SK-MEL-5 (cell line): ENCODE measurements at regions not wholly inside any gene's neighbourhood (a gene's known extent, or its start where the extent isn't known, plus 50 kb on each side); places are given as distances from the start of the nearest gene placed in this dataset.

Experiments
- DNase-seq: peaks from one replicate; pipeline ENCODE4 v3.0.0-alpha.2; 2016; ENCODE audit warnings: low read depth, low spot score
- in situ Hi-C: cut with HindIII; loops from 2 replicates; pipeline ENCODE4 v1.10.0; 2016; ENCODE audit warnings: low sequenced_read_pairs, high pct_unique_total_duplicates, low pct_unique_long_range_greater_than_20kb

DNA sequence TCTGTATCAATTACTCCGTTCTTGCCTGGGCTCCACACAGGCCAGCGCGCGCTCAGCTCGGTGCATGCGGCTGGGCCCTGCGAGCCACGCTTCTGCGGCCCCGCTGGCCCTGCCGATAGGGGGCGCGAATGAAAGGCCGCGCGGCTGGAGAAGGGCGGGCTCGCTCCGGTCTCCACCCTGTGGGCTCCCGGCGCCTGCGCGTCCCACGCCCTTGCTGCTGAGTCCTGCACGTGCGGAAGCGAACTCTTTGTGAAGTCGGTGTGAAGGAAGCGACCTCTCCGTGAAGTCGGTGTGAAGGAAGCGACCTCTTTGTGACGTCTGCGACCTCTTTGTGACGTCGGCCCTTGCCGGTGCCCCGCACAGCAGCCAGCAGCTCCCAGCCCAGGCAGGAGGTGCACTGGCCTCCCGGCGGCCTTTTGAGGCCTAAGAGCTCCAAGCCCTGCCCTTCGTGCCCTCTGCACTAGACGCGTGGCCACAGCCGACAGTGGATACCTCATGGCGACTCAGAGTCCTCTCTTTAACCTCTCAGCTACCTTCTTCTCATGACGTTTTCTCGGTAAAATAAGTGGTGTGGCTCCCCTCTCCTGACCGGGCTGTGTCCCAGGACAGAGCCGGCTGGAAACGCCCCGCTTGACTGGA lies 391.9 kb upstream of the RAB6C start:
- in situ Hi-C loops: no loop called here
- DNase-seq: peak; percentile 7

- in situ Hi-C loops: no loop called here
- no peak for DNase-seq
Measured at GRCh38 chr2:129604560-129604959, 374.9 kb upstream of the RAB6C start.

DNA sequence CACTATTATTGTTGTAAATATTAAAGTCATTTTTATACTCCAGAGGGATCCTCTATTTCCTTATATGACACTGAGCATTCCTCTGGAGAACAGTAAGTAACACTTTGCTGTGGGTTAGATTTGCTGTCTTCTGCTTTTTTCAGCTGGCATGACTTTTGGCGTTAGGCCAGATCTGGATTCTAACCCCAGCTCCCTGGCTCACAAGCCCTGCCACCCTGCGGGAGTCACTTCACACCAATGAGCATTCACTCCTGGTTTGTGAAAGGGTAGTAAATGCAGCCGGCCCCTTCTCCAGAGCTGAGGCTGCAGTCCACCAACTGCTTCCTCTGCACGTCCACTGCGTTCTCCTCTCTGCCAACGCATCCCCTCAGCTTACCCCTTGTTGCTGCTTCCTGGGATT lies 373.8 kb upstream of the RAB6C start:
- in situ Hi-C loops: no loop called here

GRCh38 chr2:129606496-129607270 lies 372.8 kb upstream of the RAB6C start:
- no peak for DNase-seq
- in situ Hi-C loops: no loop called here

More for the DNA sequence above, 373.8 kb upstream of the RAB6C start:
- no peak for DNase-seq

- no peak for DNase-seq
- in situ Hi-C loops: no loop called here
Measured at GRCh38 chr2:129609224-129609623, 370.2 kb upstream of the RAB6C start.

GRCh38 chr2:129610766-129611165 lies 368.7 kb upstream of the RAB6C start:
- in situ Hi-C loops: no loop called here
- DNase-seq: no peak

DNA sequence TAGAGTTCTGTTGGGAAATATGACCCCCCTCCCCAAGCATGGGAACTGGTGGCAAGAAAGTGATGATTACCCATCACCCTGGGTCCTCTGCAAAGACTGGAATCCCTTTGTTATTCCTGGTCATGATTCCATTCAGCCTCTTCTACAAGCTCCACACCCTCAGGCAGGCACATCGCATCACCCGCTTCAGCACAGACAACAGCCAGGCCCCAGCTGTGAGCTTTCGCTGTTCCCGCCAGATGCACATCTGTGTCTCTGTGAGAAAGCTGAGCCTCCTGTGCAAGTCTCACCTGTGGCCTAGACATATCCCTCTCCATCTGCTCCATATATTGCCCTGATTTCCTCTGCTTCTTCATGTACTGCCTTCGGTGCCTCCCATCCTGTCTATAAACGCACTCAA lies 368.0 kb upstream of the RAB6C start:
- in situ Hi-C loops: no loop called here
- no peak for DNase-seq

DNA sequence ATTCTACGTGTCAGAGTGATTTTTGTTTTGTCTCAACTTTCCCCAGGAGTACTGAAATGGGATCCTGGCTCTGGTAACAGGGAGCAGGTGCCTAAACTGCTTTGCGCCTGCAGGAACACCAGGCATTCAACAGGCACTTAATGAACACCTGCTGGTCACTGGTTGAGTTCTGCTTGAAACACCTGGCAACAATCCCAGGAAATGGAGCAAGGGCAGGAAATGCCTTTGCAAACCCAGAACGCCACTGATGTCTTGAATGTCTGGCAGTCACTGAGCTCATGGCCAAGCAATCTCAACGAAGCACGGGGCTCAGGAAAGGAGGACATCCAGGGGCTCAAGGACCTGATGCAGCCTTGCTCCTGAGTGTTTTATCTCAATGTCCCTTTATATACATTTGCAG lies 360.0 kb upstream of the RAB6C start:
- in situ Hi-C loops: no loop called here
- no peak for DNase-seq

DNA sequence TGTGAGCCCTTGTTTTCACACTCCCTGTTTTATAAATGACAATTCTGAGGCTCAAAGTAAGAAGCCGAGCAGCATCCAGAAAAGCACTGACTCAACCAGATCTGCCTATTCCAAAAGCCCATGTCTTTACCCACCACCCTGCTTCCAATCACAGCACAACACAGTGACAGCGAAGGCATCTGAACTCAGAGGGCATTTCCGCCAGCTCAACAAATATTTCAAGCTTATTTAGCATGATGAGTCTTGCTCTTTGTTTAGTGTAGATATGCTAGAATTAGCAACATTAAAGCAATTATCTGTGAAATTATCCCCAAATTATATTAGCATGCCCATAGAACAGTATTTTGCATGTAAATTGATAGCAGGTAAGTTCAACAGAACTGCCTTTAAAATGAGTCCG lies 359.1 kb upstream of the RAB6C start:
- DNase-seq: no peak
- in situ Hi-C loops: no loop called here

- DNase-seq: no peak
- in situ Hi-C loops: no loop called here
Measured at GRCh38 chr2:129623783-129624182, 355.7 kb upstream of the RAB6C start.

DNA sequence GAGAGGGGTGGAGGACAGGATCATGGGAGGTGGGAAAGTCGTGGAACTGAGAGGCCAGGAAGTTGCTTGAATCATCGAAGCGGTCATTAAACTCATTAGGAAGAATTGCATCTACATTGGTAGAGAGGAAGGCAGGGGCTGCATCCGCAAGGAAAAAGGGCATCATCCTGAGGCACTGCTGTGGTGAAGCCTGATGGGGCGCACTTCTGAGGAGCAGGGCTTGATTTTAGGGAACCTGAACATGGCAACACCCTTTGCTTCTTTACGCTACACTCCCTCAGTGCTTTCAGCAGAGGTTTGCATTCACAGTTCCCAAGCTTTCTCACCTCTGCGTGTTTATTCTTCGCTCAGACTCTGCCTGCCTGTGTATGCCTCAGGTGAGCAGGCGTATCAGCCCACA lies 352.0 kb upstream of the RAB6C start:
- no peak for DNase-seq
- in situ Hi-C loops: no loop called here

DNA sequence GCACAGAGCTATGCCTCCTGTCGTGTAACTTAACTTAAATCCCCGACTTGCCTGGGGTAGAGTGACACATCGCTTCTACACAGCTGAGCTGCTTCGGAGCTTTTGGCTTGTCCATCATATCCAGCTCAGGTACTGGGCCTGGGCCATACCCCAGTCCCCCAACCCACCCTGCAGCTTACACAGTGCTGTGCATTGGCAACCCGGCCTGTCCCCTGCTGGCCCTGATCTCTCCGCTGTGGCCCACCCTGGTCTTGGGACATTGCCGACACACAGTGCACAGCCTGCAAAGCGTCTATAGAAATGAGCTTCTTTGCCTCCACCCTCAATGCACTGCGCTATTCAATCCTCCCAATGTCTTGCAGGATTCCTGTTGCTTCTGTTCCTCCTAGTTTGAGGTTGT lies 342.8 kb upstream of the RAB6C start:
- in situ Hi-C loops: no loop called here
- DNase-seq: no peak

GRCh38 chr2:129641371-129641770 lies 338.1 kb upstream of the RAB6C start:
- no peak for DNase-seq
- in situ Hi-C loops: no loop called here

- in situ Hi-C loops: no loop called here
- no peak for DNase-seq
Measured at GRCh38 chr2:129642526-129643043, 336.9 kb upstream of the RAB6C start.

- DNase-seq: no peak
- in situ Hi-C loops: no loop called here
Measured at GRCh38 chr2:129645335-129645734, 334.1 kb upstream of the RAB6C start.

GRCh38 chr2:129646107-129646506 lies 333.4 kb upstream of the RAB6C start:
- in situ Hi-C loops: no loop called here
- no peak for DNase-seq

DNA sequence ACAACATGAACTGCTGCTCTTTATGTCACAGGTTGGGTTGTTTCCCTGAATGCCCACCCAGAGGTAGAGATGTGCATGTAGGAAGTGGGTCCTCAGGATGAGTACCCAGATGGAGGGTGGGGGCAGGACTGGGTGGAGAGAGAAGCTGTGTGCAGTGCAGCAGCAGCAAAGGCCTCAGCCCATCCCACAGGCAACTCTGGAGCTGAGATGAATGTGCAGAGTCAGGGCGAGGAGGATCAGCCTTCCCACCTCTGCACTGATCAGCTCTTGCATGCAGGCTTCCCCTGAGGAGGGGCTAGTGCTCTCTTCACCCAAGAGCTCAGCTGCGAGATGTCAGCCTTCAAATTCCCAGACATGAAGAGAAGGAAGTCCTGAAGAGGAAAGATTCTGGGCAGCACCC lies 326.2 kb upstream of the RAB6C start:
- DNase-seq: no peak
- in situ Hi-C loops: no loop called here

- DNase-seq: no peak
- in situ Hi-C loops: no loop called here
Measured at GRCh38 chr2:129654331-129654730, 325.1 kb upstream of the RAB6C start.

- no peak for DNase-seq
- in situ Hi-C loops: no loop called here
Measured at GRCh38 chr2:129656081-129656598, 323.3 kb upstream of the RAB6C start.
